K562 (cell line): ENCODE measurements at regions not wholly inside any gene's neighbourhood (a gene's known extent, or its start where the extent isn't known, plus 50 kb on each side); places are given as distances from the start of the nearest gene placed in this dataset.

Experiments
- ATAC-seq: fragments of 200-7000 bp; cut with Tn5 transposase; 3 replicates; pipeline ENCODE4 v1.9.1; 2020; ENCODE audit warnings: moderate library complexity
- BruUV-seq: library from RNA; stranded (reverse); fragments of 400-500 nt; replicated peaks from 2 replicates; lab custom pipeline; 2021; lab: Mats Ljungman, UMichigan
- CTCF ChIA-PET: fragments of 300-600 bp; formaldehyde crosslinking; extraction: SDS; loops from one replicate; lab custom pipeline; 2021; ENCODE audit warnings: low intra/inter-chr PET ratio; lab: Yijun Ruan, JAX
- POLR2A ChIA-PET: fragments of 300-600, 350-650 bp; sonication (Branson Sonifier 250); formaldehyde crosslinking; extraction: SDS; loops from one replicate; lab custom pipeline; 2021; ENCODE audit warnings: antibody characterized with exemption, inconsistent platforms; lab: Yijun Ruan, JAX
- DNase-seq, 4 experiments: peaks; one replicate each; pipeline versions ENCODE4 v3.0.0 to v3.0.0-alpha.2; 2011 to 2018; ENCODE audit warnings: low spot score in 3 of 4, mixed read lengths in 3 of 4; ENCODE audit errors: extremely low read depth in 1 of 4
- FAIRE-seq: peaks from 2 replicates; lab custom pipeline; 2011; peaks lifted over from hg19 to GRCh38; lab: Jason Lieb, UNC
- H2AFZ ChIP-seq: 2 replicates; pipeline ENCODE4 v1.6.0; 2011; ENCODE audit warnings: low read depth, low read length, control low read depth, inconsistent platforms
- H3K27ac ChIP-seq: fragments of 200-600 bp; 3 replicates; pipeline ENCODE4 v1.8.0; 2011; ENCODE audit warnings: low read depth, mild to moderate bottlenecking, control low read depth, inconsistent platforms, low read length, moderate library complexity, mixed read lengths; ENCODE audit errors: extremely low read depth
- H3K27me3 ChIP-seq, 2 experiments: fragments of 300-600 bp in 1 of 2; 2 replicates in 1 of 2; 3 replicates in 1 of 2; pipeline versions ENCODE4 v1.6.0 to v1.8.0; 2011; ENCODE audit warnings: inconsistent platforms in 2 of 2, low read length in 2 of 2, mild to moderate bottlenecking in 1 of 2, mixed read lengths in 1 of 2, moderate library complexity in 1 of 2; ENCODE audit not compliant: control insufficient read depth in 2 of 2, insufficient read depth in 2 of 2
- H3K36me3 ChIP-seq: fragments of 300-600 bp; 3 replicates; pipeline ENCODE4 v1.8.0; 2011; ENCODE audit warnings: mild to moderate bottlenecking, low read length, inconsistent platforms; ENCODE audit not compliant: control insufficient read depth, insufficient read depth
- H3K4me1 ChIP-seq, 2 experiments: fragments of 200-600 bp in 1 of 2; replicated peaks in 1 of 2; 2 replicates in 1 of 2; 3 replicates in 1 of 2; pipeline versions ENCODE4 v1.5.1 to v1.8.0; 2011; ENCODE audit warnings: inconsistent platforms in 2 of 2, low read length in 2 of 2, mild to moderate bottlenecking in 1 of 2, mixed read lengths in 1 of 2, moderate library complexity in 1 of 2; ENCODE audit not compliant: control insufficient read depth in 2 of 2, insufficient read depth in 2 of 2
- H3K4me2 ChIP-seq: 2 replicates; pipeline ENCODE4 v1.6.1; 2011; ENCODE audit warnings: low read length, control low read depth, inconsistent platforms, mixed read lengths; ENCODE audit not compliant: insufficient read depth
- H3K4me3 ChIP-seq: fragments of 200-600 bp; sonication (generic), shearing (Covaris generic); 2 replicates; pipeline ENCODE4 v1.5.1; 2016; ENCODE audit warnings: control low read depth, inconsistent platforms
- H3K79me2 ChIP-seq: fragments of 200-600 bp; 3 replicates; pipeline ENCODE4 v1.8.0; 2011; ENCODE audit warnings: low read length, inconsistent platforms; ENCODE audit not compliant: control insufficient read depth, insufficient read depth
- H3K9ac ChIP-seq, 2 experiments: 2 replicates each; pipeline versions ENCODE4 v1.6.0 to v1.6.1; 2011; ENCODE audit warnings: low read depth in 2 of 2, low read length in 2 of 2, control low read depth in 1 of 2, inconsistent platforms in 1 of 2, mild to moderate bottlenecking in 1 of 2, mixed read lengths in 1 of 2; ENCODE audit not compliant: insufficient read depth in 1 of 2
- H3K9me1 ChIP-seq: one replicate; pipeline ENCODE4 v1.6.0; 2011; ENCODE audit warnings: inconsistent platforms, mild to moderate bottlenecking, low read length, moderate library complexity; ENCODE audit not compliant: control insufficient read depth, insufficient read depth
- H3K9me3 ChIP-seq: replicated peaks from 2 replicates; pipeline ENCODE4 v1.5.1; 2011; ENCODE audit warnings: low read depth, low read length, inconsistent platforms; ENCODE audit not compliant: control insufficient read depth, insufficient read depth
- H4K20me1 ChIP-seq: replicated peaks from 2 replicates; pipeline ENCODE4 v1.6.1; 2011; ENCODE audit warnings: low read length, inconsistent platforms, mixed read lengths; ENCODE audit not compliant: control insufficient read depth, insufficient read depth
- ATF1 ChIP-seq, 2 experiments: fragments of 450-650 bp in 1 of 2; IDR thresholded peaks; 2 replicates each; pipeline ENCODE4 v1.6.1; 2016; ENCODE audit warnings: missing compliant biosample characterization in 1 of 2, missing genetic modification characterization in 1 of 2
- CEBPZ ChIP-seq: fragments of 150-350 bp; IDR thresholded peaks from 2 replicates; pipeline ENCODE4 v1.6.1; 2014; ENCODE audit warnings: low read depth, mild to moderate bottlenecking, low read length, borderline replicate concordance
- GMEB1 ChIP-seq: fragments of 250-450 bp; sonication (Bioruptor Pico); IDR thresholded peaks from 2 replicates; pipeline ENCODE4 v1.4.0; 2020; ENCODE audit warnings: mild to moderate bottlenecking
- POLR3A ChIP-seq: IDR thresholded peaks from 2 replicates; pipeline ENCODE4 v1.6.1; 2011; ENCODE audit warnings: borderline replicate concordance, mild to moderate bottlenecking, moderate library complexity; ENCODE audit not compliant: insufficient read length, insufficient read depth; ENCODE audit errors: extremely low read depth
- RBM17 ChIP-seq: fragments of 200-400 bp; formaldehyde crosslinking; IDR thresholded peaks from 2 replicates; pipeline ENCODE4 v1.6.1; 2017; ENCODE audit warnings: low read depth, mild to moderate bottlenecking, low read length, borderline replicate concordance
- TAL1 ChIP-seq: fragments of 450-650 bp; IDR thresholded peaks from 2 replicates; pipeline ENCODE4 v1.6.1; 2016; ENCODE audit warnings: mild to moderate bottlenecking
- ZBTB43 ChIP-seq: sonication (generic); formaldehyde crosslinking; IDR thresholded peaks from 2 replicates; pipeline ENCODE4 v1.8.0; 2023; ENCODE audit warnings: mild to moderate bottlenecking, missing genetic modification reagents
- ZNF143 ChIP-seq: sonication (generic); formaldehyde crosslinking; IDR thresholded peaks from 2 replicates; pipeline ENCODE4 v1.9.0; 2022; ENCODE audit warnings: mild to moderate bottlenecking, missing genetic modification reagents
- ZNF717 ChIP-seq: fragments of 250-450 bp; sonication (Bioruptor Pico); IDR thresholded peaks from 2 replicates; pipeline ENCODE4 v1.5.0; 2021
- in situ Hi-C: fragments of 300-500 bp; cut with MboI; formaldehyde crosslinking; loops from 4 replicates; pipeline ENCODE4 v1.15.0; 2018; ENCODE audit warnings: inconsistent platforms, mixed read lengths
- intact Hi-C: fragments of 100-400 bp; cut with micrococcal nuclease; formaldehyde crosslinking; loops from 2 replicates; pipeline ENCODE4 v1.14.2; 2022
- TF ChIP-seq, protein P1 (sequence below): sonication (generic); formaldehyde crosslinking; IDR thresholded peaks from 2 replicates; pipeline ENCODE4 v1.5.0; 2020; ENCODE audit warnings: missing genetic modification reagents
- TF ChIP-seq, protein P2 (sequence below): sonication (generic); formaldehyde crosslinking; IDR thresholded peaks from 2 replicates; pipeline ENCODE4 v1.8.0; 2022; ENCODE audit warnings: mild to moderate bottlenecking, missing genetic modification reagents

DNA sequence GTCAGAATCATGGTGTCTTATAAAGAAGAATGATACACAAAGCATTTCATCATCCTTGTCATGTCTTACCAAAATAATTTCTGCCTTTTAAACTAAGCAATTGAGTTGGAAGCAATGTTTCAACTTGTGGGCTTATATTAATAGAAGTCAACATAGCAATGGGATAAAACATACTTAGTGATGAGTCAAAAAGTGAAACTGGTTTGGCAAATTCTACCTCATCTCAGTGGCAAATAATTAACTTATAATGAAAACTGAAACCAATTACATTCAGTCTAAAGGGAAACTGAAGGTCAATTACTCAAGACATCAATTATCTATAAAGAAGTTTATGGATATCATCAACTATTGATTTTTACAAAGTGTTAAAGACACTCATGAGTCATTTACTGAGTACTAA, 463.8 kb downstream of the BMP2 start:
- H2AFZ ChIP-seq = no peak overlapping the region
- H3K36me3 ChIP-seq = no peaks in the 10 kb centered on the region
- H3K9me1 ChIP-seq = no peaks in the 10 kb centered on the region
- no peaks in the 10 kb centered on the region for H4K20me1 ChIP-seq
- H3K27ac ChIP-seq = no peak overlapping the region
- H3K9me3 ChIP-seq = no peaks in the 10 kb centered on the region
- no peak overlapping the region for H3K4me3 ChIP-seq
- no peaks in the 10 kb centered on the region for H3K4me1 ChIP-seq
- no peaks in the 10 kb centered on the region for H3K27me3 ChIP-seq
- H3K4me2 ChIP-seq = no peak overlapping the region
- CTCF ChIA-PET = no interaction called here
- POLR2A ChIA-PET = no interaction called here
- no peak overlapping the region for H3K9ac ChIP-seq
- FAIRE-seq = no peak
- ATAC-seq = no peak
- BruUV-seq = no TSS peak
- no peaks in the 10 kb centered on the region for H3K79me2 ChIP-seq
- DNase-seq = no peak
- intact Hi-C loops (no loop called here), in situ Hi-C loops (no loop called here)
- no peak for TF ChIP-seq CEBPZ
- no peak for TF ChIP-seq GMEB1 (CRISPR knock-in tag)
- TF ChIP-seq, protein P1, sequence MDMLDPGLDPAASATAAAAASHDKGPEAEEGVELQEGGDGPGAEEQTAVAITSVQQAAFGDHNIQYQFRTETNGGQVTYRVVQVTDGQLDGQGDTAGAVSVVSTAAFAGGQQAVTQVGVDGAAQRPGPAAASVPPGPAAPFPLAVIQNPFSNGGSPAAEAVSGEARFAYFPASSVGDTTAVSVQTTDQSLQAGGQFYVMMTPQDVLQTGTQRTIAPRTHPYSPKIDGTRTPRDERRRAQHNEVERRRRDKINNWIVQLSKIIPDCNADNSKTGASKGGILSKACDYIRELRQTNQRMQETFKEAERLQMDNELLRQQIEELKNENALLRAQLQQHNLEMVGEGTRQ = no peak
- TF ChIP-seq TAL1 = no peak
- TF ChIP-seq ZNF143 = no peak
- TF ChIP-seq, protein P2, sequence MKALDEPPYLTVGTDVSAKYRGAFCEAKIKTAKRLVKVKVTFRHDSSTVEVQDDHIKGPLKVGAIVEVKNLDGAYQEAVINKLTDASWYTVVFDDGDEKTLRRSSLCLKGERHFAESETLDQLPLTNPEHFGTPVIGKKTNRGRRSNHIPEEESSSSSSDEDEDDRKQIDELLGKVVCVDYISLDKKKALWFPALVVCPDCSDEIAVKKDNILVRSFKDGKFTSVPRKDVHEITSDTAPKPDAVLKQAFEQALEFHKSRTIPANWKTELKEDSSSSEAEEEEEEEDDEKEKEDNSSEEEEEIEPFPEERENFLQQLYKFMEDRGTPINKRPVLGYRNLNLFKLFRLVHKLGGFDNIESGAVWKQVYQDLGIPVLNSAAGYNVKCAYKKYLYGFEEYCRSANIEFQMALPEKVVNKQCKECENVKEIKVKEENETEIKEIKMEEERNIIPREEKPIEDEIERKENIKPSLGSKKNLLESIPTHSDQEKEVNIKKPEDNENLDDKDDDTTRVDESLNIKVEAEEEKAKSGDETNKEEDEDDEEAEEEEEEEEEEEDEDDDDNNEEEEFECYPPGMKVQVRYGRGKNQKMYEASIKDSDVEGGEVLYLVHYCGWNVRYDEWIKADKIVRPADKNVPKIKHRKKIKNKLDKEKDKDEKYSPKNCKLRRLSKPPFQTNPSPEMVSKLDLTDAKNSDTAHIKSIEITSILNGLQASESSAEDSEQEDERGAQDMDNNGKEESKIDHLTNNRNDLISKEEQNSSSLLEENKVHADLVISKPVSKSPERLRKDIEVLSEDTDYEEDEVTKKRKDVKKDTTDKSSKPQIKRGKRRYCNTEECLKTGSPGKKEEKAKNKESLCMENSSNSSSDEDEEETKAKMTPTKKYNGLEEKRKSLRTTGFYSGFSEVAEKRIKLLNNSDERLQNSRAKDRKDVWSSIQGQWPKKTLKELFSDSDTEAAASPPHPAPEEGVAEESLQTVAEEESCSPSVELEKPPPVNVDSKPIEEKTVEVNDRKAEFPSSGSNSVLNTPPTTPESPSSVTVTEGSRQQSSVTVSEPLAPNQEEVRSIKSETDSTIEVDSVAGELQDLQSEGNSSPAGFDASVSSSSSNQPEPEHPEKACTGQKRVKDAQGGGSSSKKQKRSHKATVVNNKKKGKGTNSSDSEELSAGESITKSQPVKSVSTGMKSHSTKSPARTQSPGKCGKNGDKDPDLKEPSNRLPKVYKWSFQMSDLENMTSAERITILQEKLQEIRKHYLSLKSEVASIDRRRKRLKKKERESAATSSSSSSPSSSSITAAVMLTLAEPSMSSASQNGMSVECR (CRISPR knock-in tag) = no peak
- TF ChIP-seq ATF1 (CRISPR knock-in tag; IDR thresholded peaks at IDR 0.05) = no peak
- TF ChIP-seq ATF1 (tag; IDR thresholded peaks at IDR 0.05) = no peak
- no peak for TF ChIP-seq ZNF717 (CRISPR knock-in tag)
- TF ChIP-seq ZBTB43 (CRISPR knock-in tag) = no peak
- TF ChIP-seq RBM17 = no peak
- TF ChIP-seq POLR3A = no peak
